Neural cell (in vitro differentiated cells): ENCODE measurements at regions not wholly inside any gene's neighbourhood (a gene's known extent, or its start where the extent isn't known, plus 50 kb on each side); places are given as distances from the start of the nearest gene placed in this dataset.
"Not testable (repeated sequence)": the region's sequence is repeated elsewhere in the genome, so short reads cannot be mapped to it uniquely, and the experiment has no call there.

ENCODE experiments used
- H2AFZ ChIP-seq: fragments of 200-600, 300-800 bp; sonication (generic), shearing (Covaris generic); 2 replicates; pipeline ENCODE4 v1.6.0; 2014; ENCODE audit warnings: low read depth, mild to moderate bottlenecking, antibody characterized with exemption, low read length, moderate library complexity
- H3F3A ChIP-seq: fragments of 200-600 bp; shearing (Covaris generic); 2 replicates; pipeline ENCODE4 v1.6.1; 2016; ENCODE audit warnings: mild to moderate bottlenecking, moderate library complexity, mixed read lengths, antibody characterized with exemption, low read length; ENCODE audit not compliant: insufficient read depth, poor library complexity, severe bottlenecking
- H3K27ac ChIP-seq: fragments of 200-600, 300-800 bp; sonication (generic), shearing (Covaris generic); 2 replicates; pipeline ENCODE4 v1.5.1; 2014; ENCODE audit warnings: mild to moderate bottlenecking, low read length, moderate library complexity
- H3K27me3 ChIP-seq: fragments of 300-800, 200-600 bp; sonication (generic), shearing (Covaris generic); 2 replicates; pipeline ENCODE4 v1.6.0; 2014; ENCODE audit warnings: mild to moderate bottlenecking, low read depth, low read length, moderate library complexity; ENCODE audit not compliant: insufficient read depth
- H3K36me3 ChIP-seq: fragments of 300-800, 200-600 bp; sonication (generic), shearing (Covaris generic); 2 replicates; pipeline ENCODE4 v1.5.1; 2014; ENCODE audit warnings: mild to moderate bottlenecking, antibody characterized with exemption, low read length, moderate library complexity; ENCODE audit not compliant: insufficient read depth
- H3K4me2 ChIP-seq: fragments of 300-800, 200-600 bp; sonication (generic), shearing (Covaris generic); 2 replicates; pipeline ENCODE4 v1.6.0; 2014; ENCODE audit warnings: mild to moderate bottlenecking, low read length
- H3K4me3 ChIP-seq: fragments of 300-800, 200-600 bp; sonication (generic), shearing (Covaris generic); 2 replicates; pipeline ENCODE4 v1.5.1; 2014; ENCODE audit warnings: mild to moderate bottlenecking, low read length, moderate library complexity
- H3K79me2 ChIP-seq: fragments of 200-600 bp; shearing (Covaris generic); replicated peaks from 2 replicates; pipeline ENCODE4 v1.6.0; 2014; ENCODE audit warnings: mild to moderate bottlenecking, low read length, moderate library complexity; ENCODE audit not compliant: insufficient read depth
- H3K9ac ChIP-seq: fragments of 300-800, 200-600 bp; sonication (generic), shearing (Covaris generic); 2 replicates; pipeline ENCODE4 v1.6.1; 2016; ENCODE audit warnings: mild to moderate bottlenecking, low read length, mixed read lengths
- H3K9me2 ChIP-seq: fragments of 200-600 bp; shearing (Covaris generic); 2 replicates; pipeline ENCODE4 v1.6.1; 2016; ENCODE audit warnings: mild to moderate bottlenecking, low read length, mixed read lengths; ENCODE audit not compliant: insufficient read depth
- H3K9me3 ChIP-seq: fragments of 200-600, 300-800 bp; sonication (generic), shearing (Covaris generic); 2 replicates; pipeline ENCODE4 v1.6.1; 2016; ENCODE audit warnings: mild to moderate bottlenecking, mixed run types, low read length, moderate library complexity, mixed read lengths
- H4K20me1 ChIP-seq: fragments of 200-600 bp; shearing (Covaris generic); 2 replicates; pipeline ENCODE4 v1.6.1; 2016; ENCODE audit warnings: mild to moderate bottlenecking, mixed run types; ENCODE audit not compliant: insufficient read depth
- EP300 ChIP-seq: fragments of 450-650 bp; conservative IDR thresholded peaks from 2 replicates; pipeline ENCODE4 v1.6.1; 2014; ENCODE audit warnings: antibody characterized with exemption, mild to moderate bottlenecking, moderate library complexity; ENCODE audit not compliant: poor library complexity, severe bottlenecking
- EZH2 ChIP-seq: fragments of 200-600, 300-800 bp; shearing (Covaris generic), sonication (generic); IDR thresholded peaks from 2 replicates; pipeline ENCODE4 v1.6.1; 2014; ENCODE audit warnings: antibody characterized with exemption, low read length, borderline replicate concordance, mild to moderate bottlenecking; ENCODE audit not compliant: insufficient read depth, poor library complexity, severe bottlenecking
- MXI1 ChIP-seq: fragments of 450-650 bp; conservative IDR thresholded peaks from 2 replicates; pipeline ENCODE4 v1.6.1; 2014; ENCODE audit warnings: antibody characterized with exemption, mild to moderate bottlenecking; ENCODE audit not compliant: poor library complexity, severe bottlenecking
- POLR2AphosphoS5 ChIP-seq: IDR thresholded peaks from 2 replicates; pipeline ENCODE4 v1.6.1; 2012
- RAD21 ChIP-seq: fragments of 450-650 bp; conservative IDR thresholded peaks from 2 replicates; pipeline ENCODE4 v1.6.1; 2014; ENCODE audit warnings: antibody characterized with exemption, mild to moderate bottlenecking, moderate library complexity
- SMC3 ChIP-seq: fragments of 450-650 bp; conservative IDR thresholded peaks from 2 replicates; pipeline ENCODE4 v1.6.1; 2014; ENCODE audit warnings: antibody characterized with exemption, mild to moderate bottlenecking, moderate library complexity; ENCODE audit not compliant: poor library complexity
- TAF1 ChIP-seq: IDR thresholded peaks from 2 replicates; pipeline ENCODE4 v1.6.1; 2012; ENCODE audit warnings: low read depth
- TF ChIP-seq, protein P1 (sequence below): fragments of 450-650 bp; IDR thresholded peaks from 2 replicates; pipeline ENCODE4 v1.5.1; 2014; ENCODE audit warnings: antibody characterized with exemption, mild to moderate bottlenecking, moderate library complexity; ENCODE audit not compliant: poor library complexity, severe bottlenecking
- TF ChIP-seq, protein P2 (sequence below): IDR thresholded peaks from 2 replicates; pipeline ENCODE4 v1.6.1; 2012; ENCODE audit warnings: borderline replicate concordance

DNA sequence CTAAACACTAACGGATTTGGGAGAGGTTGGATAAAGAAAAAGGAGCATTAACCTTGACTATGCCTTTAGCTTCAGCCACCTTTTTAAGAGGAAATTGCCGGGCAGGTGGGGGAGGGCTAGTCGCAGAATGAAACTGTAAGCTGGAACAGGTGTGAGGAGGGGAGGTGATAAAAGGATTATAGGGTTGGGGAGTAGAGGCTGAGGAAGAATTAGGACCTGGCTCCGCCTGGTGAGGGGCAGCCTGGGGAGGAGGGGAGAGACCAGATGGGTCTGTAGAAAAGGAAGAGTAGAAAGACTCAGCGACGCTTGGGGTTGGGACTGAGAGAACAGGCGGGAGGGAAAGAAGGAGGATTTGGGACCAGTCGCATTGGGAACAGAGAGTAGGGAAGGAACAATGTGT is 376.4 kb upstream of the MEX3C start:
- H3K4me3 ChIP-seq, H3F3A ChIP-seq, H3K79me2 ChIP-seq, H4K20me1 ChIP-seq, H3K9me3 ChIP-seq, H3K27me3 ChIP-seq, H3K9ac ChIP-seq, H3K36me3 ChIP-seq, H3K27ac ChIP-seq, H3K9me2 ChIP-seq, H3K4me2 ChIP-seq, H2AFZ ChIP-seq: not testable (repeated sequence)

DNA sequence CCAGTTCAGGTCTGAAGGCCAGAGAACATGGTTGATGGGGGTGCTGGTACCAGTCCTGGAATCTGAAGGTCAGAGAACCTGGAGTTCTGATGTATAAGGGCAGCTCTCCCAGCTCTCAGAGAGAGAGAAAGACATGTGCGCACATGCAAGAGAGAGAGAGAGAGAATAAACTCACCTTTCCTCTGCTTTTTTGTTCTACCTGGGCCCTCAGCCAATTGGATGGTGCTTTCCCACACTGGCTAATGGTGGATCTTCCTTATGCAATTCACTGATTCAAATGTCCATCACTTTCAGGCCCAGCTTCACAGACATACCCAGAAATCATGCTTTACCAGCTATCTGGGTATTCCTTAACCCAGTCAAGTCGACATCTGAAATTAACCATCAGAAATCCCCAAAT is 377.7 kb upstream of the MEX3C start:
- TF ChIP-seq, protein P1, sequence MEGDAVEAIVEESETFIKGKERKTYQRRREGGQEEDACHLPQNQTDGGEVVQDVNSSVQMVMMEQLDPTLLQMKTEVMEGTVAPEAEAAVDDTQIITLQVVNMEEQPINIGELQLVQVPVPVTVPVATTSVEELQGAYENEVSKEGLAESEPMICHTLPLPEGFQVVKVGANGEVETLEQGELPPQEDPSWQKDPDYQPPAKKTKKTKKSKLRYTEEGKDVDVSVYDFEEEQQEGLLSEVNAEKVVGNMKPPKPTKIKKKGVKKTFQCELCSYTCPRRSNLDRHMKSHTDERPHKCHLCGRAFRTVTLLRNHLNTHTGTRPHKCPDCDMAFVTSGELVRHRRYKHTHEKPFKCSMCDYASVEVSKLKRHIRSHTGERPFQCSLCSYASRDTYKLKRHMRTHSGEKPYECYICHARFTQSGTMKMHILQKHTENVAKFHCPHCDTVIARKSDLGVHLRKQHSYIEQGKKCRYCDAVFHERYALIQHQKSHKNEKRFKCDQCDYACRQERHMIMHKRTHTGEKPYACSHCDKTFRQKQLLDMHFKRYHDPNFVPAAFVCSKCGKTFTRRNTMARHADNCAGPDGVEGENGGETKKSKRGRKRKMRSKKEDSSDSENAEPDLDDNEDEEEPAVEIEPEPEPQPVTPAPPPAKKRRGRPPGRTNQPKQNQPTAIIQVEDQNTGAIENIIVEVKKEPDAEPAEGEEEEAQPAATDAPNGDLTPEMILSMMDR: no peak
- no peaks in the 10 kb centered on the region for H3K36me3 ChIP-seq
- no peaks in the 10 kb centered on the region for H3K9me3 ChIP-seq
- no peaks in the 10 kb centered on the region for H3K79me2 ChIP-seq
- H3K9ac ChIP-seq: no peak overlapping the region
- no peaks in the 10 kb centered on the region for H3K9me2 ChIP-seq
- H3K27ac ChIP-seq: no peak overlapping the region
- H3K4me2 ChIP-seq: no peak overlapping the region
- no peaks in the 10 kb centered on the region for H3F3A ChIP-seq
- no peaks in the 10 kb centered on the region for H4K20me1 ChIP-seq
- H3K4me3 ChIP-seq: no peak overlapping the region
- no peaks in the 10 kb centered on the region for H3K27me3 ChIP-seq
- H2AFZ ChIP-seq: no peak overlapping the region

DNA sequence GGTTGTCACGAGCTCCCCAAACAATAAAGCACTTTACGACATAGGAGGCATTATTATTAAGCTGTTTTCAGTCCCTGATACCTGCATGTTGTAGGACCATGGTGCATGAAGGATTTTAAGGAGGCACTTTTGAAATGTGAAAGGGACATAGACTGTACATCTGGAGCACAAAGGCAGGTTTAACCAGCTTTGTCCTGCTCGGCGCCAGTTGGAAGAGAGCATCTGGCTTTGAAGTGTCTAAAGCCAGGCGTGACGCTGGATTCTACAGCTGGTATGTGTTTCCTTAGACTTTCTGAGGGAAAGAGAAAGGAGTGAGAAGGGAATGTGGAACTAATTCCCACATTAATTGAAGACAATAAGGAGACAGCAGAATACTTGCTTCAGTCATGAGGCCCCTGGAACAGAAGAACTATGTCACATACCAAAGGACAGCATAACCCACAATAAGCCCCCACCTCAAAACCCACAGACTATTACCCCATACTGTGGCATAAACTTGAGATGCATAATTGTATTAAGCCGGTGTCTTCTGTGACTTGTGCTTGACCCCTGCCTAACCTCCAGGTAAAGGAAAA is 381.0 kb upstream of the MEX3C start:
- Histone ChIP-seq H3K4me2 (no peak overlapping the region), H3K27ac (no peak overlapping the region), H3K36me3 (no peaks in the 10 kb centered on the region), H3K9me2 (no peaks in the 10 kb centered on the region), H3K4me3 (no peak overlapping the region), H3K27me3 (no peaks in the 10 kb centered on the region), H3F3A (no peaks in the 10 kb centered on the region), H3K79me2 (no peaks in the 10 kb centered on the region), H2AFZ (no peak overlapping the region), H4K20me1 (no peaks in the 10 kb centered on the region), H3K9ac (no peak overlapping the region), H3K9me3 (no peaks in the 10 kb centered on the region)
- TF ChIP-seq TAF1 (no peak), SMC3 (no peak), MXI1 (no peak), EP300 (no peak), POLR2AphosphoS5 (no peak), RAD21 (no peak), EZH2 (no peak)
- TF ChIP-seq, protein P1: no peak
- TF ChIP-seq, protein P2, sequence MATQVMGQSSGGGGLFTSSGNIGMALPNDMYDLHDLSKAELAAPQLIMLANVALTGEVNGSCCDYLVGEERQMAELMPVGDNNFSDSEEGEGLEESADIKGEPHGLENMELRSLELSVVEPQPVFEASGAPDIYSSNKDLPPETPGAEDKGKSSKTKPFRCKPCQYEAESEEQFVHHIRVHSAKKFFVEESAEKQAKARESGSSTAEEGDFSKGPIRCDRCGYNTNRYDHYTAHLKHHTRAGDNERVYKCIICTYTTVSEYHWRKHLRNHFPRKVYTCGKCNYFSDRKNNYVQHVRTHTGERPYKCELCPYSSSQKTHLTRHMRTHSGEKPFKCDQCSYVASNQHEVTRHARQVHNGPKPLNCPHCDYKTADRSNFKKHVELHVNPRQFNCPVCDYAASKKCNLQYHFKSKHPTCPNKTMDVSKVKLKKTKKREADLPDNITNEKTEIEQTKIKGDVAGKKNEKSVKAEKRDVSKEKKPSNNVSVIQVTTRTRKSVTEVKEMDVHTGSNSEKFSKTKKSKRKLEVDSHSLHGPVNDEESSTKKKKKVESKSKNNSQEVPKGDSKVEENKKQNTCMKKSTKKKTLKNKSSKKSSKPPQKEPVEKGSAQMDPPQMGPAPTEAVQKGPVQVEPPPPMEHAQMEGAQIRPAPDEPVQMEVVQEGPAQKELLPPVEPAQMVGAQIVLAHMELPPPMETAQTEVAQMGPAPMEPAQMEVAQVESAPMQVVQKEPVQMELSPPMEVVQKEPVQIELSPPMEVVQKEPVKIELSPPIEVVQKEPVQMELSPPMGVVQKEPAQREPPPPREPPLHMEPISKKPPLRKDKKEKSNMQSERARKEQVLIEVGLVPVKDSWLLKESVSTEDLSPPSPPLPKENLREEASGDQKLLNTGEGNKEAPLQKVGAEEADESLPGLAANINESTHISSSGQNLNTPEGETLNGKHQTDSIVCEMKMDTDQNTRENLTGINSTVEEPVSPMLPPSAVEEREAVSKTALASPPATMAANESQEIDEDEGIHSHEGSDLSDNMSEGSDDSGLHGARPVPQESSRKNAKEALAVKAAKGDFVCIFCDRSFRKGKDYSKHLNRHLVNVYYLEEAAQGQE: no peak
